HL-60 (cell line): ENCODE measurements at regions not wholly inside any gene's neighbourhood (a gene's known extent, or its start where the extent isn't known, plus 50 kb on each side); places are given as distances from the start of the nearest gene placed in this dataset.
"Not testable (repeated sequence)": the region's sequence is repeated elsewhere in the genome, so short reads cannot be mapped to it uniquely, and the experiment has no call there.

Experiments
- DNase-seq, 2 experiments: peaks; one replicate each; pipeline ENCODE4 v3.0.0-alpha.2; 2010 to 2020; ENCODE audit warnings: low read depth in 1 of 2, low spot score in 1 of 2
- H3K27ac ChIP-seq: fragments of 250-450 bp; sonication (Bioruptor Pico); replicated peaks from 2 replicates; pipeline ENCODE4 v1.5.1; 2020; ENCODE audit warnings: mild to moderate bottlenecking, moderate library complexity
- H3K27me3 ChIP-seq: fragments of 250-450 bp; sonication (Bioruptor Pico); 2 replicates; pipeline ENCODE4 v1.5.1; 2021; ENCODE audit warnings: mild to moderate bottlenecking, moderate library complexity; ENCODE audit not compliant: insufficient read depth, poor library complexity, severe bottlenecking
- H3K4me3 ChIP-seq: replicated peaks from 2 replicates; pipeline ENCODE4 v1.5.1; 2011; ENCODE audit warnings: mild to moderate bottlenecking, control low read depth, low read length; ENCODE audit not compliant: insufficient read depth
- CTCF ChIP-seq: IDR thresholded peaks from one replicate; pipeline ENCODE4 v1.5.1; 2011; ENCODE audit warnings: low read length, control low read depth, inconsistent platforms; ENCODE audit not compliant: insufficient read depth
- GABPA ChIP-seq: IDR thresholded peaks from 2 replicates; pipeline ENCODE4 v1.6.1; 2012; ENCODE audit warnings: low read depth
- POLR2AphosphoS5 ChIP-seq: IDR thresholded peaks from 2 replicates; pipeline ENCODE4 v1.6.1; 2012; ENCODE audit warnings: low read depth
- REST ChIP-seq: IDR thresholded peaks from 2 replicates; pipeline ENCODE4 v1.6.1; 2012; ENCODE audit warnings: low read depth; ENCODE audit not compliant: insufficient replicate concordance
- SPI1 ChIP-seq: IDR thresholded peaks from 2 replicates; pipeline ENCODE4 v1.6.1; 2012; ENCODE audit warnings: low read depth, mild to moderate bottlenecking, borderline replicate concordance

- no peak for TF ChIP-seq POLR2AphosphoS5
- no peak for DNase-seq
- no peaks in the 10 kb centered on the region for H3K27me3 ChIP-seq
- no peak overlapping the region for H3K4me3 ChIP-seq
- H3K27ac ChIP-seq: no peak overlapping the region
These were observed 197.0 kb upstream of the DCAF8L1 start for GRCh38 chrX:28178206-28178605.

GRCh38 chrX:28177202-28177601, 196.0 kb upstream of the DCAF8L1 start:
- TF ChIP-seq SPI1: no peak
- TF ChIP-seq POLR2AphosphoS5: no peak
- no peak for TF ChIP-seq REST
- TF ChIP-seq GABPA: no peak
- TF ChIP-seq CTCF: no peak
- Histone ChIP-seq H3K27me3 (no peaks in the 10 kb centered on the region), H3K27ac (no peak overlapping the region), H3K4me3 (no peak overlapping the region)
- DNase-seq: no peak

- TF ChIP-seq SPI1: no peak
- TF ChIP-seq REST: no peak
- TF ChIP-seq CTCF: no peak
- no peak for TF ChIP-seq GABPA
- TF ChIP-seq POLR2AphosphoS5: no peak
These were observed 189.5 kb upstream of the DCAF8L1 start for GRCh38 chrX:28170713-28171112.

DNA sequence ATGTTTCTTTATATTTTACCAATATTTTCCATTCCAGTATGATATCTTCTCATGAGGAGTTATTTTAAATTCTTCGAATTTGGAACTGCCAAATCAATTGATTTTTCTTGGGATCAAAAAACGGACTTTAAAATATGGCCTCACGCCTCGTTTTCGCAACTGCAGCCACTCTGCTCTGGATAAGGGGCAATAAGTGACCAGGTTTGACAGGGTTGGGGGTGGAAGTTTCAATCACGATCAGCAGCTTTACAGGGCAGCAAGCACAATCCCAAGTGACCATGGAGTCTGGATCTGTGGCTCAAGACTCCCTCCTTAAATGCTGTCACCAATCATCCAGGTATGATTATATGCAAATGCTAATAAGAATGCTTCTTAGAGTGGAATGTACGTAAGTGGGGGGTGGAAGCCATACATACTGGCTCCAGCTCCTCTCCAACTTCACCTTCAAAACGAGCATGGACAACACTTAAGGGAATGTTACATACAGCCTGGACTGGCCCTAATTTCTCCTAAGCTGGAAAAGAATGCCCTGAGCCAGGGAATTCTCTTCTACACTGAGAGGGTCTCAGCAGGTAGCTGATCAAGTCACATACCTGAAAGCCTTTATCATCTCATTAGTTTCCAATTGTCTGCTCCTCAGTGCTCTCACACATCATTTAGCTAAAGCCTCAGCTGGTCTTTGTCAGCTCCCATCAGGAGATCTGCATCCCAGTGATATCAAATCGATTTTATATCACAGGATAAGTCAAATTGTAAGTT, 176.9 kb upstream of the DCAF8L1 start:
- no peak overlapping the region for H3K27ac ChIP-seq
- no peaks in the 10 kb centered on the region for H3K27me3 ChIP-seq
- H3K4me3 ChIP-seq: no peak overlapping the region
- TF ChIP-seq CTCF (no peak), REST (no peak), GABPA (no peak), POLR2AphosphoS5 (no peak), SPI1 (no peak)
- DNase-seq: no peak

More at GRCh38 chrX:28170713-28171112, 189.5 kb upstream of the DCAF8L1 start:
- no peaks in the 10 kb centered on the region for H3K27me3 ChIP-seq
- no peak overlapping the region for H3K4me3 ChIP-seq
- no peak overlapping the region for H3K27ac ChIP-seq
- DNase-seq: no peak

DNA sequence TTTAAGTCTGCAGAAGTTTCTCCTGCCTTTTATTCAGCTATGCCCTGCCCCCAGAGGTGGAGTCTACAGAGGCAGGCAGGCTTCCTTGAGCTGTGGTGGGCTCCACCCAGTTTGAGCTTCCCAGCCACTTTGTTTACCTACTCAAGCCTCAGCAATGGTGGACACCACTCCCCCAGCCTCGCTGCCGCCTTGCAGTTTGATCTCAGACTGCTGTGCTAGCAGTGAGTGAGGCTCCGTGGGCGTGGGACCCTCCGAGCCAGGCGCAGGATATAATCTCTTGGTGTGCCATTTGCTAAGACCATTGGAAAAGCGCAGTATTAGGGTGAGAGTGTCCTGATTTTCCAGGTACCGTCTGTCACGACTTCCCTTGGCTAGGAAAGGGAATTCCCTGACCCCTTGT, 171.0 kb upstream of the DCAF8L1 start:
- H3K27ac ChIP-seq, H3K4me3 ChIP-seq, DNase-seq, H3K27me3 ChIP-seq: not testable (repeated sequence)
